ENCODE measurements at regions not wholly inside any gene's neighbourhood (a gene's known extent, or its start where the extent isn't known, plus 50 kb on each side); places are given as distances from the start of the nearest gene placed in this dataset.

GRCh38 chr12:127284870-127285431 is 982.0 kb upstream of the TMEM132C start:
- in situ Hi-C loops (cut with MboI; ENCODE audit: low sequenced_read_pairs): no loop called here

- in situ Hi-C loops (cut with MboI; ENCODE audit: low sequenced_read_pairs): no loop called here
Observed at GRCh38 chr12:127286281-127286680, 980.7 kb upstream of the TMEM132C start.

- in situ Hi-C loops (cut with MboI; ENCODE audit: low sequenced_read_pairs): no loop called here
Observed at GRCh38 chr12:127287256-127287655, 979.7 kb upstream of the TMEM132C start.

GRCh38 chr12:127290251-127290650 is 976.7 kb upstream of the TMEM132C start:
- in situ Hi-C loops (cut with MboI; ENCODE audit: low sequenced_read_pairs): no loop called here

GRCh38 chr12:127292736-127293135 is 974.2 kb upstream of the TMEM132C start:
- in situ Hi-C loops (cut with MboI; ENCODE audit: low sequenced_read_pairs): no loop called here

GRCh38 chr12:127293507-127294310 is 973.3 kb upstream of the TMEM132C start:
- in situ Hi-C loops (cut with MboI; ENCODE audit: low sequenced_read_pairs): no loop called here

- in situ Hi-C loops (cut with MboI; ENCODE audit: low sequenced_read_pairs): no loop called here
Observed at GRCh38 chr12:127294651-127295210, 972.2 kb upstream of the TMEM132C start.

GRCh38 chr12:127295630-127296029 is 971.3 kb upstream of the TMEM132C start:
- in situ Hi-C loops (cut with MboI; ENCODE audit: low sequenced_read_pairs): no loop called here

- in situ Hi-C loops (cut with MboI; ENCODE audit: low sequenced_read_pairs): no loop called here
Observed at GRCh38 chr12:127296591-127296990, 970.4 kb upstream of the TMEM132C start.

- in situ Hi-C loops (cut with MboI; ENCODE audit: low sequenced_read_pairs): no loop called here
Observed at GRCh38 chr12:127297327-127297726, 969.6 kb upstream of the TMEM132C start.

- in situ Hi-C loops (cut with MboI; ENCODE audit: low sequenced_read_pairs): no loop called here
Observed at GRCh38 chr12:127300075-127300474, 966.9 kb upstream of the TMEM132C start.

- in situ Hi-C loops (cut with MboI; ENCODE audit: low sequenced_read_pairs): no loop called here
Observed at GRCh38 chr12:127300753-127301152, 966.2 kb upstream of the TMEM132C start.

- in situ Hi-C loops (cut with MboI; ENCODE audit: low sequenced_read_pairs): no loop called here
Observed at GRCh38 chr12:127301876-127302275, 965.1 kb upstream of the TMEM132C start.

- in situ Hi-C loops (cut with MboI; ENCODE audit: low sequenced_read_pairs): no loop called here
Observed at GRCh38 chr12:127304751-127305725, 961.9 kb upstream of the TMEM132C start.

GRCh38 chr12:127306604-127307215 is 960.3 kb upstream of the TMEM132C start:
- in situ Hi-C loops (cut with MboI; ENCODE audit: low sequenced_read_pairs): no loop called here

- in situ Hi-C loops (cut with MboI; ENCODE audit: low sequenced_read_pairs): no loop called here
Observed at GRCh38 chr12:127307528-127307927, 959.4 kb upstream of the TMEM132C start.

- in situ Hi-C loops (cut with MboI; ENCODE audit: low sequenced_read_pairs): no loop called here
Observed at GRCh38 chr12:127308148-127308547, 958.8 kb upstream of the TMEM132C start.

- in situ Hi-C loops (cut with MboI; ENCODE audit: low sequenced_read_pairs): no loop called here
Observed at GRCh38 chr12:127310548-127310947, 956.4 kb upstream of the TMEM132C start.

- in situ Hi-C loops (cut with MboI; ENCODE audit: low sequenced_read_pairs): no loop called here
Observed at GRCh38 chr12:127311720-127312364, 955.1 kb upstream of the TMEM132C start.

- in situ Hi-C loops (cut with MboI; ENCODE audit: low sequenced_read_pairs): no loop called here
Observed at GRCh38 chr12:127324681-127325080, 942.3 kb upstream of the TMEM132C start.

All from HL-60/S4 (cell line).